Calu3 (cell line): ENCODE measurements at regions not wholly inside any gene's neighbourhood (a gene's known extent, or its start where the extent isn't known, plus 50 kb on each side); places are given as distances from the start of the nearest gene placed in this dataset.

ENCODE experiments used
- BruUV-seq: library from RNA; stranded (reverse); fragments of 400-500 nt; replicated peaks from 2 replicates; lab custom pipeline; 2021; lab: Mats Ljungman, UMichigan
- CTCF ChIA-PET: fragments of 300-600 bp; sonication (Branson Sonifier 250); formaldehyde crosslinking; loops from one replicate; lab custom pipeline; 2022; ENCODE audit warnings: antibody characterized with exemption; lab: Charles Lee
- DNase-seq: peaks from one replicate; pipeline ENCODE4 v3.0.0; 2022
- H3K27ac Mint-ChIP-seq: one replicate; pipeline ENCODE4 v1.8.0; 2022; ENCODE audit warnings: mixed read lengths; ENCODE audit not compliant: unreplicated experiment
- H3K27me3 Mint-ChIP-seq: one replicate; pipeline ENCODE4 v1.8.0; 2022; ENCODE audit warnings: mixed read lengths; ENCODE audit not compliant: unreplicated experiment
- H3K36me3 Mint-ChIP-seq: one replicate; pipeline ENCODE4 v1.8.0; 2022; ENCODE audit warnings: mild to moderate bottlenecking, moderate library complexity, mixed read lengths; ENCODE audit not compliant: insufficient read depth, unreplicated experiment
- H3K4me1 Mint-ChIP-seq: one replicate; pipeline ENCODE4 v1.8.0; 2022; ENCODE audit warnings: mild to moderate bottlenecking, low read depth, mixed read lengths; ENCODE audit not compliant: unreplicated experiment
- H3K4me3 Mint-ChIP-seq: one replicate; pipeline ENCODE4 v1.8.0; 2022; ENCODE audit warnings: mild to moderate bottlenecking, low read depth, moderate library complexity, mixed read lengths; ENCODE audit not compliant: unreplicated experiment
- H3K9me3 Mint-ChIP-seq: one replicate; pipeline ENCODE4 v1.8.0; 2022; ENCODE audit warnings: low read depth, mixed read lengths; ENCODE audit not compliant: unreplicated experiment
- intact Hi-C: fragments of 100-400 bp; cut with micrococcal nuclease; formaldehyde crosslinking; loops from one replicate; pipeline ENCODE4 v1.10.0; 2022; ENCODE audit not compliant: unreplicated experiment
- TF ChIP-seq, protein P1 (sequence below): fragments of 200-600 bp; IDR thresholded peaks from one replicate; pipeline ENCODE4 v1.8.0; 2022; ENCODE audit warnings: antibody characterized with exemption; ENCODE audit not compliant: unreplicated experiment

DNA sequence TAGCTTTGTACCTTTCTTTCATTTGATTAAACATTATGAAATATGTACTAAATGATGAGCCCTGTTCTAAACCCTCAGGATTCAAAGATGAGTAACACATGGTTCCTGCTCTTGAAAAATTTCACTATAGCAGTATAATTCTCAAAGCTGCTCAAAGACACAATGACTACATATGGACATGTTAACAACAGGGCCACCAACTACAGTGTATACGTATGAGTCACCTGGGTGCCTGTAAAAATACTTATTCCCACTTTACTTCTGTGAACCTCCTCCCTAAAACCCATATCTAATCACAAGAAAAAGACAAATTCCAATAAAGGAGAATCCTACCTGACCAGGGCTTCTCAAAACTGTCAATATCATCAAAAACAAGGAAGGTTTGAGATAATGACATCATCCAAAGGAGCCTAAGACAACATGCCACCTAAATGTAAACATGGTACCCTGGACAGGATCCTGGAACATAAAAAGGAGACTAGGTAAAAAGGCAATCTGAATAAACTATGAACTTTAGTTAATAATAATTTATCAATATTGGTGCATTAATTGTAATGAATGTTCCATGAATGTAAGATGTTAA lies 84.7 kb downstream of the FAM161A start:
- TF ChIP-seq, protein P1, sequence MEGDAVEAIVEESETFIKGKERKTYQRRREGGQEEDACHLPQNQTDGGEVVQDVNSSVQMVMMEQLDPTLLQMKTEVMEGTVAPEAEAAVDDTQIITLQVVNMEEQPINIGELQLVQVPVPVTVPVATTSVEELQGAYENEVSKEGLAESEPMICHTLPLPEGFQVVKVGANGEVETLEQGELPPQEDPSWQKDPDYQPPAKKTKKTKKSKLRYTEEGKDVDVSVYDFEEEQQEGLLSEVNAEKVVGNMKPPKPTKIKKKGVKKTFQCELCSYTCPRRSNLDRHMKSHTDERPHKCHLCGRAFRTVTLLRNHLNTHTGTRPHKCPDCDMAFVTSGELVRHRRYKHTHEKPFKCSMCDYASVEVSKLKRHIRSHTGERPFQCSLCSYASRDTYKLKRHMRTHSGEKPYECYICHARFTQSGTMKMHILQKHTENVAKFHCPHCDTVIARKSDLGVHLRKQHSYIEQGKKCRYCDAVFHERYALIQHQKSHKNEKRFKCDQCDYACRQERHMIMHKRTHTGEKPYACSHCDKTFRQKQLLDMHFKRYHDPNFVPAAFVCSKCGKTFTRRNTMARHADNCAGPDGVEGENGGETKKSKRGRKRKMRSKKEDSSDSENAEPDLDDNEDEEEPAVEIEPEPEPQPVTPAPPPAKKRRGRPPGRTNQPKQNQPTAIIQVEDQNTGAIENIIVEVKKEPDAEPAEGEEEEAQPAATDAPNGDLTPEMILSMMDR = no peak
- DNase-seq = no peak
- Mint-ChIP-seq H3K4me1 (peaks cover 20% of the 10 kb centered on the region), H3K27me3 (no peaks in the 10 kb centered on the region), H3K4me3 (no peak overlapping the region), H3K27ac (no peak overlapping the region), H3K36me3 (peaks cover 8% of the 10 kb centered on the region), H3K9me3 (no peaks in the 10 kb centered on the region)
- no TSS peak for BruUV-seq
- intact Hi-C loops = no loop called here
- CTCF ChIA-PET = no interaction called here

DNA sequence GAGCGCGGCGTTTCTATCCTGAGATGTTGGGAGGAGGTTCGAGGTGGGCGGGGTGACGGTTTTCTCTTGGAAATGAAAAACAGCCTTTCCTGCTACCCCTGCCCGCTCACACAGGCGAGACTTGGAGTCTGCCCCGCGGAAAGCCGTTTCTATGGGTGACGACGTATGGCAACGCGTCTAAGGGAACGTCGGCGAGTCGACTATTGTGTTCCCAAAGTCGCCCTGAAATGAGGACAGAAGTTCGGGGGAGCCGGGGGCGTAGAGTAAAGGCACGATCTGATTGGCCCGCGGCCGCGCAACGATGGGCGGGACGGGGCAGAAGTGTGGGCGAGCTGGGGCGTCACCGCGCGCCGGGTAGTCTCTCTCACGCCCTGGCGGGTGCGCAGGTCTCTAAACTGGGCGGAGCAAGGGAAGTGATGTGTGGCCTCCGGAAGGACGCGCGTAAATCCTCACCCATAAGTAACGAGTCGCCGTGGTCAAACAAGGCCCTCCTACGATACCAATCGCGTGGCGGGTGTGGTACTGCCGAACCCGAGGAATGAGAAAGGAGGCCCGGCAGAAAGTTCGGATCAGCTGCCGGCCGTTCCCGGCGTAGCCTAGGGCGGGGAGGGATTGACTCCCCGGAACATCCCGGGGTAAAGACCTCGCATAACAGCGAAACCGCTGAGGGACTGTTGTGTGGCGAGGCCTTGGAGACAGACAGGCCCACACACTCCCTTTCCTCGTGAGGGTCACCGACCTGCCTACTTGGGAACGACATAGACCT lies 89.6 kb downstream of the FAM161A start:
- TF ChIP-seq, protein P1 = no peak
- intact Hi-C loops = loop anchor here (2.0 kb wide), 1 partner anchor 103 kb away; no protein-coding TSS in a partner anchor
- Mint-ChIP-seq H3K4me1 (peaks cover 12% of the 10 kb centered on the region), H3K9me3 (no peaks in the 10 kb centered on the region), H3K36me3 (peaks cover 39% of the 10 kb centered on the region), H3K27me3 (no peaks in the 10 kb centered on the region), H3K4me3 (peak overlapping the region; percentile 93), H3K27ac (peak overlapping the region; percentile 99)
- peak; percentile 98 for DNase-seq
- CTCF ChIA-PET = interaction anchor here (0.5 to 0.6 kb wide), 2 partner anchors 165 to 596 kb away, joined by 3 to 5 read pairs; no protein-coding TSS in a partner anchor
- no TSS peak for BruUV-seq

DNA sequence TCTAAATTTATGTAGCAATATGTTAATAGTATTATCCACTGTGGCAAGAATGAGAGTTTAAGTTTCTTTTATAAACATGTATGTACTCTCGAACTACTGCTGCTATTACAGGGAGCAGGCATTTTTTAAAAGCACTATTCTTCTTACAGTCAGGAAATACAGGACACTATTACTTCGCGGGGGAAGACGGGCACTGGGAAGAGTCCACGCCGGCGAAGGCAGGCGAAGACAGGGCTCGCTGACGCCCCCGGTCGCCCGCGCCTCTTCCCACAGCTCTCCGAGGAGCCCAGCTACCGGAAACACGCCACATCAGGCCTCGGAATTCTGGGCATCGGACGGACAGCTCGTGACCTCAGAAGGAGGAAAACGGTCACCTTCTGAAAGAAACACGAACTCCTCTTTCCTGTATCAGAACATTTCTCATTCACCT lies 90.2 kb downstream of the FAM161A start:
- Mint-ChIP-seq H3K27me3 (no peaks in the 10 kb centered on the region), H3K9me3 (no peaks in the 10 kb centered on the region), H3K4me3 (peak overlapping the region; percentile 93), H3K4me1 (peaks cover 12% of the 10 kb centered on the region), H3K27ac (peak overlapping the region; percentile 99), H3K36me3 (peaks cover 39% of the 10 kb centered on the region)
- TSS peak; percentile 89 for BruUV-seq
- TF ChIP-seq, protein P1 = no peak
- CTCF ChIA-PET = no interaction called here
- peak; percentile 73 for DNase-seq
- intact Hi-C loops = loop anchor here (2.0 kb wide), 2 partner anchors 103 to 229 kb away; no protein-coding TSS in a partner anchor

DNA sequence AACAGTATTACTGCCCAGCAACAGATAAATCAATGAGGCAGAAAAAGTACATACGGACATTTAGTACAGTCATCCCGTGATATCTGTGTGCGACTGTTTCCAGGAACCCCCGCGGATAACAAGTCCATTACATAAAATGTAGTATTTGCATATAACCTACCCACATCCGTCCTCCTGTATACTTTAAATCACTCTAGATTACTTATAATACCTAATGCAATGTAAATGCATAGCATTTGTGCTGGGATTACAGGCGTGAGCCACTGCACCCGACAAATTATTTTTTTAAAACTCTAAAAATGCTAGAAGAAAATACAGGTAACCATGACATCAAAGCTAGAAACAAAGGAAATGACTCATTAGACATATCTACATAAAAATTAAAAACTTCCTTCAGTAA lies 91.6 kb downstream of the FAM161A start:
- no TSS peak for BruUV-seq
- DNase-seq = peak; percentile 16
- CTCF ChIA-PET = interaction anchor here (0.6 kb wide), 1 partner anchor 10 kb away, joined by 9 read pairs; no protein-coding TSS in a partner anchor
- Mint-ChIP-seq H3K27ac (peak overlapping the region; percentile 99), H3K27me3 (no peaks in the 10 kb centered on the region), H3K4me1 (peaks cover 12% of the 10 kb centered on the region), H3K4me3 (peak overlapping the region; percentile 93), H3K9me3 (no peaks in the 10 kb centered on the region), H3K36me3 (peaks cover 39% of the 10 kb centered on the region)
- TF ChIP-seq, protein P1 = no peak
- intact Hi-C loops = loop anchor here (2.0 kb wide), 1 partner anchor 227 kb away; no protein-coding TSS in a partner anchor
